Heart right ventricle (tissue), 16 donors: ENCODE measurements at regions not wholly inside any gene's neighbourhood (a gene's known extent, or its start where the extent isn't known, plus 50 kb on each side); places are given as distances from the start of the nearest gene placed in this dataset.

ENCODE experiments used
- ATAC-seq, 8 donors: fragments of 200-7000 bp; cut with Tn5 transposase; one replicate each; pipeline ENCODE4 v1.9.1; 2020; ENCODE audit warnings: mild to moderate bottlenecking in 8 of 8, moderate library complexity in 8 of 8, moderate number of reproducible peaks in 1 of 8
- DNase-seq, 2 donors: peaks; one replicate each; pipeline ENCODE4 v3.0.0-alpha.2; 2020
- H3K27ac ChIP-seq, 10 donors: fragments of 200-600 bp; sonication (generic) in 2 of 10; one replicate each; pipeline versions ENCODE4 v1.5.0 to v1.8.0; 2020 to 2022; ENCODE audit warnings: mild to moderate bottlenecking in 3 of 10
- H3K27me3 ChIP-seq, 7 donors: fragments of 200-600 bp; one replicate each; pipeline ENCODE4 v1.8.0; 2021 to 2022; ENCODE audit warnings: mild to moderate bottlenecking in 2 of 7
- H3K36me3 ChIP-seq, 9 donors: fragments of 200-600 bp; sonication (generic) in 1 of 9; one replicate each; pipeline versions ENCODE4 v1.5.0 to v1.8.0; 2020 to 2022; ENCODE audit warnings: mild to moderate bottlenecking in 2 of 9
- H3K4me1 ChIP-seq, 9 donors: fragments of 200-600 bp; sonication (generic) in 1 of 9; one replicate each; pipeline versions ENCODE4 v1.5.0 to v1.8.0; 2020 to 2022; ENCODE audit warnings: mild to moderate bottlenecking in 4 of 9
- H3K4me3 ChIP-seq, 10 donors: fragments of 200-600 bp; sonication (generic) in 2 of 10; one replicate each; pipeline versions ENCODE4 v1.5.0 to v1.8.0; 2020 to 2022; ENCODE audit warnings: mild to moderate bottlenecking in 7 of 10, moderate library complexity in 2 of 10
- H3K9me3 ChIP-seq, 11 donors: fragments of 200-600 bp in 10 of 11; sonication (generic) in 2 of 11; one replicate each; pipeline versions ENCODE4 v1.5.0 to v1.8.0; 2013 to 2022; ENCODE audit warnings: mild to moderate bottlenecking in 2 of 11, control low read depth in 1 of 11, moderate library complexity in 1 of 11
- WGBS, 2 donors: extraction: QIAGEN DNeasy Blood & Tissue Kit; methylation state at CpG; one replicate each; pipeline ENCODE4 v1.1.7; 2013; ENCODE audit warnings: inconsistent platforms in 1 of 2; 5-methylcytosine and 5-hydroxymethylcytosine counted together
- intact Hi-C, 10 donors: fragments of 100-400 bp; cut with DNase I; formaldehyde crosslinking; loops; one replicate each; pipeline versions ENCODE4 v1.11.1 to v1.14.2; 2022
- TF ChIP-seq, protein P1 (sequence below), 9 donors: fragments of 200-600 bp; sonication (generic) in 2 of 9; IDR thresholded peaks; one replicate each; pipeline versions ENCODE4 v1.5.0 to v1.8.0; 2021 to 2022; ENCODE audit warnings: antibody characterized with exemption in 9 of 9, mild to moderate bottlenecking in 5 of 9, moderate library complexity in 1 of 9
- donor health status: Arrhythmogenic right ventricular cardiomyopathy.
- donor health status: ischemic (EF 13 %, LVEDD 7.1; RV severe dilation, severe dysfunction).
- donor health status: healthy with polysubstance abuse.
- donor health status: DM: no; HTN: yes; CAD: no.
- donor health status: DM: no; HTN: no; CAD: no.
- donor health status: ischemic (EF 25% LVEDD 6.9; RV normal size, moderate dysfunction).
- donor health status: ischemic (EF 25% LVEDD 5.7; RV mildly dilated, moderate dysfunction).
- donor health status: healthy.
- donor health status: DM: yes; HTN: yes; CAD: no.
- donor health status: Ischemic cardiomyopathy.
- donor health status: ischemic (EF 35%, LVEDD 5.7; RV mildly dilated, moderate dysfunction).
- donor health status: nonischemic (EF 11% LVEDD 7.7; RV severe dilation, severe dysfunction).
- donor health status: DM: yes; HTN: yes; CAD: no.
- donor health status: PGD.
- donor health status: ischemic (EF 29% LVEDD 5.4; RV normal size, mild dysfunction).
- donor health status: nonischemic (EF 23%, LVEDD 6.1; RV moderate dilation, normal function).

DNA sequence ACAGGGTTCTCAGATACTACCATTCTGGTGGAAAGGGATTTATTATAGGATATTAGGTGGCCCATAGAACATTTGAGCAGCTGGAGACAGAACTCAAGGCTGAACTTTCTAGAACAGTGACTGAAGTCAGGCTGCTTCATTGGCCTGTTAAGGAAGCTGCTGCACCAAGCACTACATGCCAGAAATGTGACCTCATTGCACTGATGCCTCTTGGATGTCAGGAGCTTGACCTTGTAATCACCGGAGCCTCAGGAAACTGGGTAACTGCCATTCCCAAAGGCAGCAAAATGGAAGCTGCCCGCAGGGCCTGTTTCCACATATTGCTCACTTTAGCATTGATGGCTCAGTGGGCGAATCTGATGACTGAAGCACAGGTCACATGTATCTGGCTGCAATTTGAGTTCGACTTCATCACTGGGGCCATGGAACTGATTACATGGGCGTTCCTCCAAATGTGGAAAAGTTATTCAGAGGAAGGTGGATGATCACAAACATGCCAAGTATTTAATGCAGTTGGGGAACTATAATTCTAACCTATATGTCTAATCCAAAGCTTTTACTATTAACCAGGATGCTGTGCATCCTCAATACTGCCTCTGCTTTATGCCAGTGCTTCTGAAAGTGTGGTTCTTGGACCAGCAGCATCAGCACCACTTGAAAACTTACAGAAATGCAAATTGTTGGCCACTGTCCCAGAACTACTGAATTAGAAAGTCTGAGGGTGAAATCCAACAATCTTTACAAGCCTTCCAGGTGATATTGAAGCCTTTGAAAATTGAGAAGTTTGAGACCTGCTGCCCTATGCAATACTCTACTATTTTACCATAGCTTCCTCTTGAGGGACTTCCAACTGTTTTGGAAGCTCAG lies 337.2 kb upstream of the NAV3 start:
- Histone ChIP-seq H3K27me3 (no peaks in the 10 kb centered on the region), H3K9me3 (no peaks in the 10 kb centered on the region), H3K27ac (no peak overlapping the region), H3K4me3 (no peak overlapping the region), H3K4me1 (peaks cover 0 to 6% (median 0%) of the 10 kb centered on the region in 9 donors), H3K36me3 (no peaks in the 10 kb centered on the region)
- TF ChIP-seq, protein P1, sequence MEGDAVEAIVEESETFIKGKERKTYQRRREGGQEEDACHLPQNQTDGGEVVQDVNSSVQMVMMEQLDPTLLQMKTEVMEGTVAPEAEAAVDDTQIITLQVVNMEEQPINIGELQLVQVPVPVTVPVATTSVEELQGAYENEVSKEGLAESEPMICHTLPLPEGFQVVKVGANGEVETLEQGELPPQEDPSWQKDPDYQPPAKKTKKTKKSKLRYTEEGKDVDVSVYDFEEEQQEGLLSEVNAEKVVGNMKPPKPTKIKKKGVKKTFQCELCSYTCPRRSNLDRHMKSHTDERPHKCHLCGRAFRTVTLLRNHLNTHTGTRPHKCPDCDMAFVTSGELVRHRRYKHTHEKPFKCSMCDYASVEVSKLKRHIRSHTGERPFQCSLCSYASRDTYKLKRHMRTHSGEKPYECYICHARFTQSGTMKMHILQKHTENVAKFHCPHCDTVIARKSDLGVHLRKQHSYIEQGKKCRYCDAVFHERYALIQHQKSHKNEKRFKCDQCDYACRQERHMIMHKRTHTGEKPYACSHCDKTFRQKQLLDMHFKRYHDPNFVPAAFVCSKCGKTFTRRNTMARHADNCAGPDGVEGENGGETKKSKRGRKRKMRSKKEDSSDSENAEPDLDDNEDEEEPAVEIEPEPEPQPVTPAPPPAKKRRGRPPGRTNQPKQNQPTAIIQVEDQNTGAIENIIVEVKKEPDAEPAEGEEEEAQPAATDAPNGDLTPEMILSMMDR (IDR thresholded peaks at IDR 0.05), result no peak
- ATAC-seq, result peak in 6 of 8 donors; percentile 25 to 76 (median 59)
- intact Hi-C loops, result no loop called here
- WGBS, 2 donors, result 38 to 56% methylated on average over 5 of the region's 5 CpGs
- DNase-seq, result peak in 1 of 2 donors; percentile 12

DNA sequence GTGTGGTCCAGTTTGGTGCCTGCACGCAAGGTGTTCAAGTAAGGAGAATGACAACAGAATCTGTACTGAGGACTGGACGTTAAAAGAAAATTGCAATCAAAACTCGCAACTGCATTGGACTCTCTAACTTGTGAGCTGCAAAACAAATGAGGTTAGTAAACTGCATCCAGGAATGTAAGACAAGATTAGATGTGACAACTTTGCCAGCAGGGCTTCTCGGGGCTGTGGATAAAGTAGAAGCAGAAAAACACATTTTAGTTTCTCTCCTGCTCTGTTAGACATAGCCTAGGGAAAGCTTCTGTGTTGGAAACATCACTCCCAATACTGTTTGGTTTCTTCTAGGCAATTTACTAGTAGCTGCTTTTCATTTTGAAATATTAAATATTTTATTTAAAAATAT lies 338.2 kb upstream of the NAV3 start:
- Histone ChIP-seq H3K36me3 (no peaks in the 10 kb centered on the region), H3K27me3 (no peaks in the 10 kb centered on the region), H3K4me1 (peaks cover 0 to 9% (median 0%) of the 10 kb centered on the region in 9 donors), H3K4me3 (no peak overlapping the region), H3K27ac (no peak overlapping the region), H3K9me3 (no peaks in the 10 kb centered on the region)
- 71 to 73% methylated on average over 4 of the region's 4 CpGs for WGBS, 2 donors
- intact Hi-C loops, result no loop called here
- TF ChIP-seq, protein P1 (IDR thresholded peaks at IDR 0.05), result no peak
- ATAC-seq, result no peak
- DNase-seq, result no peak

DNA sequence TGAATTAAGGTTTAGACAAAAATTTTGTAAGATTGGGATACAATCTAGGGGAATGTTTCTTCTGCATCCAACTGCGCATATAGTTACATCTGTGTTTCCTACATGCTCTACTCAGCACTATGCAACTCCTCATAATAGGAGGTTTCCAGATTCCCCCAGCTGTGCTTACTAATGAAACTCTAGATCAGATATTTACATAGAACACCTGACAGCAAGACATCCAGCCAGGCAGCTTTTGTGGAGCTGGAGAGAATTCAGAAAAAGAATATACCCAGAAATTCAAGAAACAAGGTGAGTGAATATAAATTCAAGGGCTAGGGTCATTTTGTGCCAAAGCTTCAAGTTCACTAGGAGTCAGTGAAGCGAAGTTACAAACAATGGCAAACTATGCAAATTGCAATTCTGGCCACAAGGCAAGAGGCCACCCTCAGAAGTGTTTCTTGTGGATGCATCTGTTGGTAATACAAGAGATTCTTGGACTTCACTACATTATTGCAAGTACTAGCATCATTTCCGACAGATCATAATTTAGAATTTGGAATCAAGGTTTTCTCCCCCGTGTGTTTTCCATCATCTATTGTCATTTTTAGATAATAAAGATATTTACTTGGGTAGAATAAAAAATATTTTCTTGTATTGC lies 341.2 kb upstream of the NAV3 start:
- Histone ChIP-seq H3K4me1 (peaks cover 0 to 9% (median 0%) of the 10 kb centered on the region in 9 donors), H3K9me3 (no peaks in the 10 kb centered on the region), H3K27ac (no peak overlapping the region), H3K27me3 (no peaks in the 10 kb centered on the region), H3K4me3 (no peak overlapping the region), H3K36me3 (no peaks in the 10 kb centered on the region)
- WGBS, 2 donors, result 77 to 82% methylated on average over 4 of the region's 4 CpGs
- DNase-seq, result no peak
- intact Hi-C loops, result no loop called here
- TF ChIP-seq, protein P1 (IDR thresholded peaks at IDR 0.05), result no peak
- no peak for ATAC-seq

DNA sequence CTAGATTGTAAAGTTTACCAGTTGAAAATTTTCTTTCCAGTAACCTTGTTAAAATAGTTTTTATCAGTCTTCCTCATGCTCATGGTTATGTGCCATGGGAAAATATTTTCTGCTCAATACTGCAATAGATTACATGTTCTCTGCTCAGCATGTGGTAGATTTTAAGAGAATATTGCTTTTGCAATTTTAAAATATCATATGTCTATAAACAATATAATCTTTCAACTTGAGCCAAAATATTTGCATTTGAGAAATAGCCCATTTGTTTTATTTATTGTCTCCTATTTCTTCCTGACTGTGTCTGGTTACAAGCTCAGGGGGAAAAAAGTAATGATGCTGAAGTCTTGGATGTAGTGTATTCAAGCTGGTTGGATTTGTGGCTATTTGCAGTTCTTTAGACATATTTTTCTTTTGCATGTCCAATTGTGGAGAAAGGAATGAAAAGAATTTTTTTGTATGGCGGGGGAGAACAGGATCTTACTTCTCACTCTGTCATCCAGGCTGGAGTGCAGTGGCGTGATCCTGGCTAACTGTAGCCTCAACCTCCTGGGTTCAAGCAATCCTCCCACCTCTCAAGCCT lies 342.6 kb upstream of the NAV3 start:
- H3K36me3 ChIP-seq, result no peaks in the 10 kb centered on the region
- H3K27ac ChIP-seq, result no peak overlapping the region
- TF ChIP-seq, protein P1 (IDR thresholded peaks at IDR 0.05), result no peak
- DNase-seq, result no peak
- H3K4me1 ChIP-seq, result peaks cover 0 to 4% (median 0%) of the 10 kb centered on the region in 9 donors
- no peak overlapping the region for H3K4me3 ChIP-seq
- no peak for ATAC-seq
- intact Hi-C loops, result no loop called here
- 79 to 81% methylated on average over 2 of the region's 2 CpGs for WGBS, 2 donors
- no peaks in the 10 kb centered on the region for H3K27me3 ChIP-seq
- no peaks in the 10 kb centered on the region for H3K9me3 ChIP-seq
